K562 (cell line): ENCODE measurements at regions not wholly inside any gene's neighbourhood (a gene's known extent, or its start where the extent isn't known, plus 50 kb on each side); places are given as distances from the start of the nearest gene placed in this dataset.

ENCODE experiments used
- ATAC-seq: fragments of 200-7000 bp; cut with Tn5 transposase; 3 replicates; pipeline ENCODE4 v1.9.1; 2020; ENCODE audit warnings: moderate library complexity
- BruUV-seq: library from RNA; stranded (reverse); fragments of 400-500 nt; replicated peaks from 2 replicates; lab custom pipeline; 2021; lab: Mats Ljungman, UMichigan
- CTCF ChIA-PET: fragments of 300-600 bp; formaldehyde crosslinking; extraction: SDS; loops from one replicate; lab custom pipeline; 2021; ENCODE audit warnings: low intra/inter-chr PET ratio; lab: Yijun Ruan, JAX
- POLR2A ChIA-PET: fragments of 300-600, 350-650 bp; sonication (Branson Sonifier 250); formaldehyde crosslinking; extraction: SDS; loops from one replicate; lab custom pipeline; 2021; ENCODE audit warnings: antibody characterized with exemption, inconsistent platforms; lab: Yijun Ruan, JAX
- DNase-seq, 4 experiments: peaks; one replicate each; pipeline versions ENCODE4 v3.0.0 to v3.0.0-alpha.2; 2011 to 2018; ENCODE audit warnings: low spot score in 3 of 4, mixed read lengths in 3 of 4; ENCODE audit errors: extremely low read depth in 1 of 4
- FAIRE-seq: peaks from 2 replicates; lab custom pipeline; 2011; peaks lifted over from hg19 to GRCh38; lab: Jason Lieb, UNC
- H2AFZ ChIP-seq: 2 replicates; pipeline ENCODE4 v1.6.0; 2011; ENCODE audit warnings: low read depth, low read length, control low read depth, inconsistent platforms
- H3K27ac ChIP-seq: fragments of 200-600 bp; 3 replicates; pipeline ENCODE4 v1.8.0; 2011; ENCODE audit warnings: low read depth, mild to moderate bottlenecking, control low read depth, inconsistent platforms, low read length, moderate library complexity, mixed read lengths; ENCODE audit errors: extremely low read depth
- H3K27me3 ChIP-seq, 2 experiments: fragments of 300-600 bp in 1 of 2; 2 replicates in 1 of 2; 3 replicates in 1 of 2; pipeline versions ENCODE4 v1.6.0 to v1.8.0; 2011; ENCODE audit warnings: inconsistent platforms in 2 of 2, low read length in 2 of 2, mild to moderate bottlenecking in 1 of 2, mixed read lengths in 1 of 2, moderate library complexity in 1 of 2; ENCODE audit not compliant: control insufficient read depth in 2 of 2, insufficient read depth in 2 of 2
- H3K36me3 ChIP-seq: fragments of 300-600 bp; 3 replicates; pipeline ENCODE4 v1.8.0; 2011; ENCODE audit warnings: mild to moderate bottlenecking, low read length, inconsistent platforms; ENCODE audit not compliant: control insufficient read depth, insufficient read depth
- H3K4me1 ChIP-seq, 2 experiments: fragments of 200-600 bp in 1 of 2; replicated peaks in 1 of 2; 2 replicates in 1 of 2; 3 replicates in 1 of 2; pipeline versions ENCODE4 v1.5.1 to v1.8.0; 2011; ENCODE audit warnings: inconsistent platforms in 2 of 2, low read length in 2 of 2, mild to moderate bottlenecking in 1 of 2, mixed read lengths in 1 of 2, moderate library complexity in 1 of 2; ENCODE audit not compliant: control insufficient read depth in 2 of 2, insufficient read depth in 2 of 2
- H3K4me2 ChIP-seq: 2 replicates; pipeline ENCODE4 v1.6.1; 2011; ENCODE audit warnings: low read length, control low read depth, inconsistent platforms, mixed read lengths; ENCODE audit not compliant: insufficient read depth
- H3K4me3 ChIP-seq: fragments of 200-600 bp; sonication (generic), shearing (Covaris generic); 2 replicates; pipeline ENCODE4 v1.5.1; 2016; ENCODE audit warnings: control low read depth, inconsistent platforms
- H3K79me2 ChIP-seq: fragments of 200-600 bp; 3 replicates; pipeline ENCODE4 v1.8.0; 2011; ENCODE audit warnings: low read length, inconsistent platforms; ENCODE audit not compliant: control insufficient read depth, insufficient read depth
- H3K9ac ChIP-seq, 2 experiments: 2 replicates each; pipeline versions ENCODE4 v1.6.0 to v1.6.1; 2011; ENCODE audit warnings: low read depth in 2 of 2, low read length in 2 of 2, control low read depth in 1 of 2, inconsistent platforms in 1 of 2, mild to moderate bottlenecking in 1 of 2, mixed read lengths in 1 of 2; ENCODE audit not compliant: insufficient read depth in 1 of 2
- H3K9me1 ChIP-seq: one replicate; pipeline ENCODE4 v1.6.0; 2011; ENCODE audit warnings: inconsistent platforms, mild to moderate bottlenecking, low read length, moderate library complexity; ENCODE audit not compliant: control insufficient read depth, insufficient read depth
- H3K9me3 ChIP-seq: replicated peaks from 2 replicates; pipeline ENCODE4 v1.5.1; 2011; ENCODE audit warnings: low read depth, low read length, inconsistent platforms; ENCODE audit not compliant: control insufficient read depth, insufficient read depth
- H4K20me1 ChIP-seq: replicated peaks from 2 replicates; pipeline ENCODE4 v1.6.1; 2011; ENCODE audit warnings: low read length, inconsistent platforms, mixed read lengths; ENCODE audit not compliant: control insufficient read depth, insufficient read depth
- BACH1 ChIP-seq: fragments of 200-800 bp; sonication (Bioruptor generic); IDR thresholded peaks from 2 replicates; pipeline ENCODE4 v1.6.1; 2016; ENCODE audit warnings: missing genetic modification characterization, missing compliant biosample characterization
- COPS2 ChIP-seq: fragments of 450-650 bp; conservative IDR thresholded peaks from 2 replicates; pipeline ENCODE4 v1.6.1; 2016; ENCODE audit warnings: mild to moderate bottlenecking, moderate library complexity
- DNMT1 ChIP-seq: fragments of 450-650 bp; IDR thresholded peaks from 2 replicates; pipeline ENCODE4 v1.6.1; 2016; ENCODE audit warnings: antibody characterized with exemption, mild to moderate bottlenecking
- FOXP1 ChIP-seq: sonication (generic); formaldehyde crosslinking; IDR thresholded peaks from 2 replicates; pipeline ENCODE4 v1.8.0; 2022; ENCODE audit warnings: mild to moderate bottlenecking, missing genetic modification reagents
- NCOA2 ChIP-seq, 2 experiments: fragments of 450-650 bp; IDR thresholded peaks; 2 replicates each; pipeline ENCODE4 v1.6.1; 2018; ENCODE audit warnings: mild to moderate bottlenecking in 2 of 2, moderate library complexity in 1 of 2; ENCODE audit not compliant: partially characterized antibody in 2 of 2
- NRF1 ChIP-seq, 2 experiments: fragments of 450-650 bp; IDR thresholded peaks in 1 of 2; conservative IDR thresholded peaks in 1 of 2; 2 replicates each; pipeline ENCODE4 v1.6.1; 2014; ENCODE audit warnings: mild to moderate bottlenecking in 2 of 2
- PHF20 ChIP-seq: fragments of 450-650 bp; IDR thresholded peaks from 2 replicates; pipeline ENCODE4 v1.6.1; 2018; ENCODE audit not compliant: partially characterized antibody
- SNAPC5 ChIP-seq: fragments of 250-450 bp; sonication (Bioruptor Pico); IDR thresholded peaks from 2 replicates; pipeline ENCODE4 v1.8.0; 2021; ENCODE audit warnings: moderate library complexity, mild to moderate bottlenecking, inconsistent platforms
- SRF ChIP-seq, 2 experiments: fragments of 250-450, 450-650 bp in 1 of 2; sonication (Bioruptor Pico) in 1 of 2; sonication (generic) in 1 of 2; formaldehyde crosslinking; IDR thresholded peaks; 2 replicates each; pipeline versions ENCODE4 v1.5.0 to v1.5.1; 2020 to 2022; ENCODE audit warnings: mild to moderate bottlenecking in 1 of 2, missing genetic modification reagents in 1 of 2
- TCF15 ChIP-seq: fragments of 250-450 bp; sonication (Bioruptor Pico); IDR thresholded peaks from 2 replicates; pipeline ENCODE4 v1.8.0; 2022; ENCODE audit warnings: moderate library complexity, mild to moderate bottlenecking, inconsistent platforms
- ZNF445 ChIP-seq: fragments of 250-450 bp; sonication (Bioruptor Pico); IDR thresholded peaks from 2 replicates; pipeline ENCODE4 v1.4.0; 2020; ENCODE audit warnings: low read depth, mild to moderate bottlenecking, moderate library complexity
- ZNF644 ChIP-seq: fragments of 200-800 bp; sonication (Bioruptor generic); IDR thresholded peaks from 2 replicates; pipeline ENCODE4 v1.6.1; 2016; ENCODE audit warnings: low read depth, missing genetic modification characterization, missing compliant biosample characterization
- WGBS: fragments of 100-300 bp; shearing (Covaris generic); methylation state at CpG from one replicate; pipeline ENCODE4 v1.1.6; 2016; ENCODE audit warnings: low coverage, mixed read lengths; ENCODE audit not compliant: insufficient coverage; ENCODE audit errors: missing lambda C conversion rate; 5-methylcytosine and 5-hydroxymethylcytosine counted together
- in situ Hi-C: fragments of 300-500 bp; cut with MboI; formaldehyde crosslinking; loops from 4 replicates; pipeline ENCODE4 v1.15.0; 2018; ENCODE audit warnings: inconsistent platforms, mixed read lengths
- intact Hi-C: fragments of 100-400 bp; cut with micrococcal nuclease; formaldehyde crosslinking; loops from 2 replicates; pipeline ENCODE4 v1.14.2; 2022
- TF ChIP-seq, protein P1 (sequence below): fragments of 450-650 bp; formaldehyde crosslinking; IDR thresholded peaks from 2 replicates; pipeline ENCODE4 v1.4.0; 2020; ENCODE audit warnings: mild to moderate bottlenecking, moderate library complexity
- TF ChIP-seq, protein P2 (sequence below): fragments of 450-650 bp; formaldehyde crosslinking; IDR thresholded peaks from 2 replicates; pipeline ENCODE4 v1.4.0; 2022; ENCODE audit warnings: missing genetic modification characterization

GRCh38 chr5:158602981-158603380 is 496.7 kb downstream of the EBF1 start (continued):
- TF ChIP-seq TCF15 (CRISPR knock-in tag) = no peak
- no peak for TF ChIP-seq SNAPC5 (CRISPR knock-in tag)
- no peak for TF ChIP-seq PHF20
- TF ChIP-seq FOXP1 (CRISPR knock-in tag) = no peak
- no peak for TF ChIP-seq NRF1 (conservative IDR thresholded peaks at IDR 0.05 in 1 of 2, IDR thresholded peaks at IDR 0.05 in 1 of 2)

DNA sequence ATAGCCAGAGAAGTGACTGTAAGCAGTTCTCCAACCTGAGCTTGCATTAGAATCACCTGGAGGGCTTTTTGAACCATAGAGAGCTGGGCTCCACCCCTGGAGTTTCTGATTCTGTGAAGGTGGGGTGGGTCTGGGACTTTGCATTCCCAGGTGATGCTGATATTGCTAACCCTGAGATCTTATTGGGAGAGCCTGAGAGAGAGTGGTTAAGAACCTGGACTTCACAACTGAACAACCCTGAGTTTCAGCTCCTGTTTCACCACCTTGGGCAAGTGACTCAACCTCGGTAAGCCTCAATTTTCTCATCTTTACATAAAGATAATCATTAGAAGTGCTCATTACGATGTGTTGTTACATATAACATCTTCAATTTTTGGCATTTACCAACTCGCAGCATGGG is 498.6 kb downstream of the EBF1 start:
- Histone ChIP-seq H3K36me3 (no peaks in the 10 kb centered on the region), H3K4me1 (no peaks in the 10 kb centered on the region), H2AFZ (no peak overlapping the region), H3K27ac (no peak overlapping the region), H3K4me3 (no peak overlapping the region), H3K9ac (no peak overlapping the region), H3K9me1 (no peaks in the 10 kb centered on the region), H3K4me2 (no peak overlapping the region), H4K20me1 (no peaks in the 10 kb centered on the region), H3K79me2 (no peaks in the 10 kb centered on the region), H3K27me3 (no peaks in the 10 kb centered on the region), H3K9me3 (no peaks in the 10 kb centered on the region)
- in situ Hi-C loops = no loop called here
- BruUV-seq = no TSS peak
- no peak for FAIRE-seq
- no peak for DNase-seq
- intact Hi-C loops = no loop called here
- no peak for ATAC-seq
- 0% methylated on average over 3 of the region's 3 CpGs for WGBS
- CTCF ChIA-PET = no interaction called here
- POLR2A ChIA-PET = no interaction called here
- TF ChIP-seq NCOA2 (IDR thresholded peaks at IDR 0.05; ENCODE audit: partially characterized antibody in 2 of 2) = no peak
- no peak for TF ChIP-seq ZNF445 (CRISPR knock-in tag)
- no peak for TF ChIP-seq BACH1 (tag)
- TF ChIP-seq SRF (CRISPR knock-in tag; IDR thresholded peaks at IDR 0.05) = no peak
- no peak for TF ChIP-seq DNMT1
- TF ChIP-seq, protein P1, sequence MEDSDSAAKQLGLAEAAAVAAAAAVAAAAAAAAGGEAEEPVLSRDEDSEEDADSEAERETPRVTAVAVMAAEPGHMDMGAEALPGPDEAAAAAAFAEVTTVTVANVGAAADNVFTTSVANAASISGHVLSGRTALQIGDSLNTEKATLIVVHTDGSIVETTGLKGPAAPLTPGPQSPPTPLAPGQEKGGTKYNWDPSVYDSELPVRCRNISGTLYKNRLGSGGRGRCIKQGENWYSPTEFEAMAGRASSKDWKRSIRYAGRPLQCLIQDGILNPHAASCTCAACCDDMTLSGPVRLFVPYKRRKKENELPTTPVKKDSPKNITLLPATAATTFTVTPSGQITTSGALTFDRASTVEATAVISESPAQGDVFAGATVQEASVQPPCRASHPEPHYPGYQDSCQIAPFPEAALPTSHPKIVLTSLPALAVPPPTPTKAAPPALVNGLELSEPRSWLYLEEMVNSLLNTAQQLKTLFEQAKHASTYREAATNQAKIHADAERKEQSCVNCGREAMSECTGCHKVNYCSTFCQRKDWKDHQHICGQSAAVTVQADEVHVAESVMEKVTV (CRISPR knock-in tag) = no peak
- no peak for TF ChIP-seq ZNF644
- TF ChIP-seq, protein P2, sequence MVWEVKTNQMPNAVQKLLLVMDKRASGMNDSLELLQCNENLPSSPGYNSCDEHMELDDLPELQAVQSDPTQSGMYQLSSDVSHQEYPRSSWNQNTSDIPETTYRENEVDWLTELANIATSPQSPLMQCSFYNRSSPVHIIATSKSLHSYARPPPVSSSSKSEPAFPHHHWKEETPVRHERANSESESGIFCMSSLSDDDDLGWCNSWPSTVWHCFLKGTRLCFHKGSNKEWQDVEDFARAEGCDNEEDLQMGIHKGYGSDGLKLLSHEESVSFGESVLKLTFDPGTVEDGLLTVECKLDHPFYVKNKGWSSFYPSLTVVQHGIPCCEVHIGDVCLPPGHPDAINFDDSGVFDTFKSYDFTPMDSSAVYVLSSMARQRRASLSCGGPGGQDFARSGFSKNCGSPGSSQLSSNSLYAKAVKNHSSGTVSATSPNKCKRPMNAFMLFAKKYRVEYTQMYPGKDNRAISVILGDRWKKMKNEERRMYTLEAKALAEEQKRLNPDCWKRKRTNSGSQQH (CRISPR knock-in tag) = no peak
- TF ChIP-seq COPS2 = no peak
